ENCODE measurements at regions not wholly inside any gene's neighbourhood (a gene's known extent, or its start where the extent isn't known, plus 50 kb on each side); places are given as distances from the start of the nearest gene placed in this dataset.

DNA sequence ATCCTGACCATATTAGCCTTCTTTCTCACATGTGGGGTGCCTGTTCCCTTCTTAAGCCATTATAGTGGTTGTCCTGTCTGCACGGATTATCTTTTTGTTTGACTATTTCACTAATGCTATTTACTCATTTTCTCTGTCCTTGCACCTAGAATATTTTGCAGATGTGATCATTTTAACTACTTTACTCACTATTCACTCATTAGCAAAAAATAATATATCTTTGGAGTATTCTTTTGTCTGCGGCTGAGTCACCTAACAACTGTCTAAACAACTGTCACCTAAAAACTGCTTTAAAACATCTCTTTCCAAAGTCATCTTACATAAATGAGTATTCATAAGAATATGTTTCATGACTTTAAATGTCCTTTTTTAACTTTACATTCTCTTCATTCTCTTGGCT is 87.4 kb downstream of the KCNJ2 start:
- Histone ChIP-seq H3K4me3 (no peak overlapping the region), H3K36me3 (no peaks in the 10 kb centered on the region), H3K9me3 (no peaks in the 10 kb centered on the region), H3K27ac (no peak overlapping the region), H3K4me1 (no peaks in the 10 kb centered on the region), H3K27me3 (no peaks in the 10 kb centered on the region)
- DNase-seq, result no peak
- TF ChIP-seq CTCF (IDR thresholded peaks at IDR 0.05), result no peak
- no peak for TF ChIP-seq POLR2A (IDR thresholded peaks at IDR 0.05)

GRCh38 chr17:70258465-70258864 is 89.1 kb downstream of the KCNJ2 start:
- H3K9me3 ChIP-seq, result no peaks in the 10 kb centered on the region
- no peak for TF ChIP-seq CTCF (IDR thresholded peaks at IDR 0.05)
- TF ChIP-seq POLR2A (IDR thresholded peaks at IDR 0.05), result no peak
- no peaks in the 10 kb centered on the region for H3K27me3 ChIP-seq
- no peaks in the 10 kb centered on the region for H3K36me3 ChIP-seq
- no peak overlapping the region for H3K27ac ChIP-seq
- DNase-seq, result peak in 1 of 3 donors; percentile 50
- H3K4me3 ChIP-seq, result no peak overlapping the region
- H3K4me1 ChIP-seq, result no peaks in the 10 kb centered on the region

DNA sequence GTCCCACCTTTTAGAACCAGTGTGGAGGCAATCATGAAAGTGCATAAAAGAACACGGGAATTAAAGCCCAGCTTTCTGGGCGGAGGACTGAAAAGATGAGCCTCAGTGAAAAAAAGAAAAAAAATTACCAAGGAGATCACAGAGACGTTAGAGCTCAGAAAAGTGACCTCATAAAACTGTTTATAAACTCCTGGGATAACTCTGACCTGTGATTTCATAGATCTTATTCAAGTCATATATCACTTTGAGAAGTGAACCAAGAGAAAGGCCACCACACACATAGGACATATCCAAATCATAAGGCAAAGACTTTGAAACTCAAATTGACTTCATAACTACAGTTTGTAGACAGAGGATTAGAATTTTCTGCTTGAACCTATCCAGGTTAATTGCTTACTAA is 90.1 kb downstream of the KCNJ2 start:
- no peak for TF ChIP-seq CTCF (IDR thresholded peaks at IDR 0.05)
- no peak for TF ChIP-seq POLR2A (IDR thresholded peaks at IDR 0.05)
- DNase-seq, result no peak

GRCh38 chr17:70261170-70261569 is 91.8 kb downstream of the KCNJ2 start:
- Histone ChIP-seq H3K4me3 (no peak overlapping the region), H3K27me3 (no peaks in the 10 kb centered on the region), H3K36me3 (no peaks in the 10 kb centered on the region), H3K27ac (no peak overlapping the region), H3K4me1 (no peaks in the 10 kb centered on the region), H3K9me3 (no peaks in the 10 kb centered on the region)
- DNase-seq, result no peak
- TF ChIP-seq CTCF (IDR thresholded peaks at IDR 0.05) (no peak), POLR2A (IDR thresholded peaks at IDR 0.05) (no peak)

More for the DNA sequence above, 90.1 kb downstream of the KCNJ2 start:
- H3K36me3 ChIP-seq, result no peaks in the 10 kb centered on the region
- no peaks in the 10 kb centered on the region for H3K9me3 ChIP-seq
- no peaks in the 10 kb centered on the region for H3K27me3 ChIP-seq
- H3K4me3 ChIP-seq, result no peak overlapping the region
- no peak overlapping the region for H3K27ac ChIP-seq
- no peaks in the 10 kb centered on the region for H3K4me1 ChIP-seq

DNA sequence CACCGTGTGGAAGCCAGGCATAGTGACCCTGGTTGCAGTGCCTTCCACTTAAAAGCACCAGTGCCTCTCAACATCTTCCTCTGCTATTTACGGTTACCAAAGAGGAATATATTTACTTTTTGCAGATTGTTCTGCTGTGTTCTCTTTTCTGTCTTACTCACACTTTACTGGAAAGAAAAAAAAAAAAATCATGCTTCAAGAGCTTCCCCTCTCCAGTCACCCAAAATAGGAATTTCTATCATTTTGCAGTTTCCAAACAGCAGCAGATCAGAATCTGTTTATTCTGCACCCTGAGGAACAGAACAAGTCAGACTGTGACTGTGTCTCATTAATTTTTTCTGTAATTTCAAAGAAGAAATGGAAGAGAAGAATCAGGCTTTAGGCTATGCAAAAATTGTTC is 96.1 kb downstream of the KCNJ2 start:
- Histone ChIP-seq H3K36me3 (no peaks in the 10 kb centered on the region), H3K4me3 (no peak overlapping the region), H3K4me1 (no peaks in the 10 kb centered on the region), H3K27ac (no peak overlapping the region), H3K9me3 (no peaks in the 10 kb centered on the region), H3K27me3 (no peaks in the 10 kb centered on the region)
- DNase-seq, result no peak
- TF ChIP-seq CTCF (IDR thresholded peaks at IDR 0.05) (no peak), POLR2A (IDR thresholded peaks at IDR 0.05) (no peak)

- Histone ChIP-seq H3K27ac (no peak overlapping the region), H3K9me3 (no peaks in the 10 kb centered on the region), H3K36me3 (no peaks in the 10 kb centered on the region), H3K27me3 (no peaks in the 10 kb centered on the region), H3K4me1 (no peaks in the 10 kb centered on the region), H3K4me3 (no peak overlapping the region)
- no peak for TF ChIP-seq CTCF (IDR thresholded peaks at IDR 0.05)
- TF ChIP-seq POLR2A (IDR thresholded peaks at IDR 0.05), result no peak
- no peak for DNase-seq
Measured at GRCh38 chr17:70266394-70266793, 97.1 kb downstream of the KCNJ2 start.

Measured in Peyer's patch (tissue), 4 donors.